CD14-positive monocyte (primary cell): ENCODE measurements at regions not wholly inside any gene's neighbourhood (a gene's known extent, or its start where the extent isn't known, plus 50 kb on each side); places are given as distances from the start of the nearest gene placed in this dataset.

Experiments used
- DNase-seq, 3 donors: peaks; one replicate each; pipeline ENCODE4 v3.0.0-alpha.2; 2011 to 2022
- H2AFZ ChIP-seq: 2 replicates; pipeline ENCODE4 v1.6.0; 2012; ENCODE audit warnings: mild to moderate bottlenecking, low read depth, low read length, inconsistent platforms; ENCODE audit not compliant: insufficient read depth, poor library complexity, severe bottlenecking
- H3K27ac ChIP-seq, 2 donors: 1 replicate in 1 of 2; 2 replicates in 1 of 2; pipeline ENCODE4 v1.5.1; 2012 to 2013; ENCODE audit warnings: low read length in 2 of 2, control low read depth in 1 of 2, inconsistent platforms in 1 of 2, low read depth in 1 of 2, mild to moderate bottlenecking in 1 of 2
- H3K27me3 ChIP-seq, 2 donors: one replicate each; pipeline versions ENCODE4 v1.6.0 to v1.6.1; 2011 to 2013; ENCODE audit warnings: low read length in 2 of 2; ENCODE audit not compliant: control insufficient read depth in 2 of 2, insufficient read depth in 2 of 2
- H3K36me3 ChIP-seq, 2 donors: replicated peaks in 1 of 2; 1 replicate in 1 of 2; 2 replicates in 1 of 2; pipeline versions ENCODE4 v1.5.1 to v1.6.1; 2012 to 2013; ENCODE audit warnings: low read length in 2 of 2, control low read depth in 1 of 2, inconsistent platforms in 1 of 2, mild to moderate bottlenecking in 1 of 2; ENCODE audit not compliant: insufficient read depth in 2 of 2, control insufficient read depth in 1 of 2
- H3K4me1 ChIP-seq, 2 donors: 1 replicate in 1 of 2; 2 replicates in 1 of 2; pipeline versions ENCODE4 v1.5.1 to v1.6.1; 2012 to 2013; ENCODE audit warnings: low read length in 2 of 2, control low read depth in 1 of 2, inconsistent platforms in 1 of 2, mild to moderate bottlenecking in 1 of 2, moderate library complexity in 1 of 2; ENCODE audit not compliant: insufficient read depth in 2 of 2, control insufficient read depth in 1 of 2
- H3K4me2 ChIP-seq: replicated peaks from 2 replicates; pipeline ENCODE3; 2012; ENCODE audit warnings: low read length, moderate library complexity, mild to moderate bottlenecking; ENCODE audit not compliant: poor library complexity, severe bottlenecking; ENCODE audit errors: extremely low read depth
- H3K4me3 ChIP-seq, 3 experiments: fragments of 200-600 bp in 1 of 3; sonication (generic) in 1 of 3; replicated peaks in 1 of 3; 1 replicate in 2 of 3; 2 replicates in 1 of 3; pipeline ENCODE4 v1.5.1; 2011 to 2013; ENCODE audit warnings: low read length in 3 of 3, mild to moderate bottlenecking in 3 of 3, control low read depth in 2 of 3, low read depth in 2 of 3, inconsistent platforms in 1 of 3, moderate library complexity in 1 of 3
- H3K79me2 ChIP-seq: 2 replicates; pipeline ENCODE4 v1.6.0; 2012; ENCODE audit warnings: mild to moderate bottlenecking, control low read depth, inconsistent platforms, low read length, moderate library complexity; ENCODE audit not compliant: insufficient read depth
- H3K9ac ChIP-seq: 2 replicates; pipeline ENCODE4 v1.6.0; 2017; ENCODE audit warnings: low read length, mild to moderate bottlenecking; ENCODE audit not compliant: insufficient read depth, poor library complexity, severe bottlenecking
- H3K9me3 ChIP-seq, 2 donors: replicated peaks in 1 of 2; 1 replicate in 1 of 2; 2 replicates in 1 of 2; pipeline versions ENCODE4 v1.5.1 to v1.6.1; 2012 to 2013; ENCODE audit warnings: low read length in 2 of 2, control low read depth in 1 of 2; ENCODE audit not compliant: control insufficient read depth in 1 of 2, insufficient read depth in 1 of 2
- H4K20me1 ChIP-seq: 2 replicates; pipeline ENCODE4 v1.6.0; 2012; ENCODE audit warnings: mild to moderate bottlenecking, low read length, control low read depth, moderate library complexity; ENCODE audit not compliant: insufficient read depth
- H3K27ac Mint-ChIP-seq, 7 donors: one replicate each; pipeline ENCODE4 v1.8.0; 2020; ENCODE audit warnings: mild to moderate bottlenecking in 7 of 7, mixed read lengths in 7 of 7, moderate library complexity in 6 of 7, inconsistent platforms in 2 of 7
- H3K27me3 Mint-ChIP-seq, 3 donors: one replicate each; pipeline ENCODE4 v1.8.0; 2021 to 2022; ENCODE audit warnings: low read depth in 3 of 3, mild to moderate bottlenecking in 3 of 3, mixed read lengths in 3 of 3, moderate library complexity in 3 of 3, inconsistent platforms in 1 of 3
- H3K36me3 Mint-ChIP-seq, 2 donors: one replicate each; pipeline ENCODE4 v1.8.0; 2020; ENCODE audit warnings: mixed read lengths in 2 of 2, inconsistent platforms in 1 of 2, mild to moderate bottlenecking in 1 of 2
- H3K4me1 Mint-ChIP-seq: one replicate; pipeline ENCODE4 v1.8.0; 2020; ENCODE audit warnings: mild to moderate bottlenecking, mixed read lengths
- H3K4me3 Mint-ChIP-seq, 2 donors: one replicate each; pipeline ENCODE4 v1.8.0; 2020; ENCODE audit warnings: mild to moderate bottlenecking in 2 of 2, mixed read lengths in 2 of 2, moderate library complexity in 1 of 2
- H3K9me3 Mint-ChIP-seq, 7 donors: one replicate each; pipeline ENCODE4 v1.8.0; 2020 to 2022; ENCODE audit warnings: mixed read lengths in 7 of 7, mild to moderate bottlenecking in 6 of 7, moderate library complexity in 6 of 7, inconsistent platforms in 2 of 7
- WGBS: methylation state at CpG from one replicate; pipeline ENCODE4 v1.1.5; 2013; ENCODE audit warnings: missing lambda C conversion rate; ENCODE audit not compliant: insufficient coverage; 5-methylcytosine and 5-hydroxymethylcytosine counted together
- intact Hi-C, 2 donors: fragments of 100-400 bp; cut with micrococcal nuclease; formaldehyde crosslinking; loops; one replicate each; pipeline versions ENCODE4 v1.15.0 to v1.15.1; 2023
- TF ChIP-seq, protein P1 (sequence below): fragments of 200-600 bp; IDR thresholded peaks from one replicate; pipeline ENCODE4 v1.8.0; 2022; ENCODE audit warnings: antibody characterized with exemption, mild to moderate bottlenecking

GRCh38 chr14:100666403-100666802 lies 60.3 kb upstream of the DLK1 start:
- Histone ChIP-seq H3K79me2 (no peaks in the 10 kb centered on the region), H3K4me3 (no peak overlapping the region), H2AFZ (no peak overlapping the region), H3K27me3 (no peaks in the 10 kb centered on the region), H3K36me3 (no peaks in the 10 kb centered on the region), H3K9me3 (no peaks in the 10 kb centered on the region), H3K27ac (no peak overlapping the region), H3K4me1 (peaks cover 16 to 18% of the 10 kb centered on the region in 2 donors), H4K20me1 (no peaks in the 10 kb centered on the region), H3K9ac (no peak overlapping the region), H3K4me2 (no peak overlapping the region)
- Mint-ChIP-seq H3K9me3 (peaks cover 0 to 3% (median 0%) of the 10 kb centered on the region in 7 donors), H3K27me3 (peaks cover 1 to 11% (median 10%) of the 10 kb centered on the region in 3 donors), H3K27ac (no peak overlapping the region), H3K4me3 (no peak overlapping the region), H3K4me1 (peaks cover 30% of the 10 kb centered on the region), H3K36me3 (no peaks in the 10 kb centered on the region)
- intact Hi-C loops, result no loop called here
- WGBS, result 100% methylated on average over 1 of the region's 3 CpGs
- no peak for DNase-seq
- TF ChIP-seq, protein P1, sequence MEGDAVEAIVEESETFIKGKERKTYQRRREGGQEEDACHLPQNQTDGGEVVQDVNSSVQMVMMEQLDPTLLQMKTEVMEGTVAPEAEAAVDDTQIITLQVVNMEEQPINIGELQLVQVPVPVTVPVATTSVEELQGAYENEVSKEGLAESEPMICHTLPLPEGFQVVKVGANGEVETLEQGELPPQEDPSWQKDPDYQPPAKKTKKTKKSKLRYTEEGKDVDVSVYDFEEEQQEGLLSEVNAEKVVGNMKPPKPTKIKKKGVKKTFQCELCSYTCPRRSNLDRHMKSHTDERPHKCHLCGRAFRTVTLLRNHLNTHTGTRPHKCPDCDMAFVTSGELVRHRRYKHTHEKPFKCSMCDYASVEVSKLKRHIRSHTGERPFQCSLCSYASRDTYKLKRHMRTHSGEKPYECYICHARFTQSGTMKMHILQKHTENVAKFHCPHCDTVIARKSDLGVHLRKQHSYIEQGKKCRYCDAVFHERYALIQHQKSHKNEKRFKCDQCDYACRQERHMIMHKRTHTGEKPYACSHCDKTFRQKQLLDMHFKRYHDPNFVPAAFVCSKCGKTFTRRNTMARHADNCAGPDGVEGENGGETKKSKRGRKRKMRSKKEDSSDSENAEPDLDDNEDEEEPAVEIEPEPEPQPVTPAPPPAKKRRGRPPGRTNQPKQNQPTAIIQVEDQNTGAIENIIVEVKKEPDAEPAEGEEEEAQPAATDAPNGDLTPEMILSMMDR, result no peak

- H3K27me3 Mint-ChIP-seq, result peaks cover 0 to 14% (median 10%) of the 10 kb centered on the region in 3 donors
- peaks cover 30% of the 10 kb centered on the region for H3K4me1 Mint-ChIP-seq
- peaks cover 0 to 3% (median 0%) of the 10 kb centered on the region in 7 donors for H3K9me3 Mint-ChIP-seq
- H3K27ac Mint-ChIP-seq, result no peak overlapping the region
- no peaks in the 10 kb centered on the region for H3K79me2 ChIP-seq
- no peaks in the 10 kb centered on the region for H3K36me3 ChIP-seq
- no peak overlapping the region for H3K27ac ChIP-seq
- intact Hi-C loops, result no loop called here
- no peaks in the 10 kb centered on the region for H4K20me1 ChIP-seq
- no peaks in the 10 kb centered on the region for H3K9me3 ChIP-seq
- no peak overlapping the region for H3K4me3 Mint-ChIP-seq
- TF ChIP-seq, protein P1, result no peak
- no peaks in the 10 kb centered on the region for H3K27me3 ChIP-seq
- H3K4me1 ChIP-seq, result peaks cover 16 to 18% of the 10 kb centered on the region in 2 donors
- no peak overlapping the region for H3K4me2 ChIP-seq
- 91% methylated on average over 8 of the region's 10 CpGs for WGBS
- no peak overlapping the region for H2AFZ ChIP-seq
- DNase-seq, result no peak
- H3K9ac ChIP-seq, result no peak overlapping the region
- no peaks in the 10 kb centered on the region for H3K36me3 Mint-ChIP-seq
- H3K4me3 ChIP-seq, result no peak overlapping the region
These were observed 59.8 kb upstream of the DLK1 start for GRCh38 chr14:100666851-100667250.
